ENCODE measurements at regions not wholly inside any gene's neighbourhood (a gene's known extent, or its start where the extent isn't known, plus 50 kb on each side); places are given as distances from the start of the nearest gene placed in this dataset.
"Not testable (repeated sequence)": the region's sequence is repeated elsewhere in the genome, so short reads cannot be mapped to it uniquely, and the experiment has no call there.

- DNase-seq = no peak
Measured at GRCh38 chr14:22184157-22184829, 404.7 kb downstream of the DAD1 start.

- DNase-seq = no peak
Measured at GRCh38 chr14:22180045-22180444, 409.0 kb downstream of the DAD1 start.

GRCh38 chr14:22179190-22179589, 409.8 kb downstream of the DAD1 start:
- DNase-seq = no peak

GRCh38 chr14:22178333-22178839, 410.6 kb downstream of the DAD1 start:
- DNase-seq = no peak

- DNase-seq = no peak
Measured at GRCh38 chr14:22177870-22178269, 411.2 kb downstream of the DAD1 start.

GRCh38 chr14:22176957-22177356, 412.1 kb downstream of the DAD1 start:
- DNase-seq = no peak

- not testable (repeated sequence) for DNase-seq
Measured at GRCh38 chr14:22175278-22175558, 413.8 kb downstream of the DAD1 start.

- no peak for DNase-seq
Measured at GRCh38 chr14:22174412-22175277, 414.4 kb downstream of the DAD1 start.

- DNase-seq = no peak
Measured at GRCh38 chr14:22168092-22168955, 420.7 kb downstream of the DAD1 start.

GRCh38 chr14:22164616-22165015, 424.4 kb downstream of the DAD1 start:
- no peak for DNase-seq

GRCh38 chr14:22163051-22163450, 426.0 kb downstream of the DAD1 start:
- peak; percentile 4 for DNase-seq

- no peak for DNase-seq
Measured at GRCh38 chr14:22159957-22160356, 429.1 kb downstream of the DAD1 start.

- DNase-seq = no peak
Measured at GRCh38 chr14:22159099-22159498, 429.9 kb downstream of the DAD1 start.

- DNase-seq = no peak
Measured at GRCh38 chr14:22158560-22158959, 430.5 kb downstream of the DAD1 start.

- no peak for DNase-seq
Measured at GRCh38 chr14:22155571-22155970, 433.5 kb downstream of the DAD1 start.

- DNase-seq = no peak
Measured at GRCh38 chr14:22152903-22153302, 436.1 kb downstream of the DAD1 start.

- no peak for DNase-seq
Measured at GRCh38 chr14:22152161-22152870, 436.7 kb downstream of the DAD1 start.

- DNase-seq = no peak
Measured at GRCh38 chr14:22151121-22151520, 437.9 kb downstream of the DAD1 start.

- no peak for DNase-seq
Measured at GRCh38 chr14:22149058-22149457, 440.0 kb downstream of the DAD1 start.

- DNase-seq = no peak
Measured at GRCh38 chr14:22147716-22148115, 441.3 kb downstream of the DAD1 start.

- DNase-seq = no peak
Measured at GRCh38 chr14:22143363-22143762, 445.7 kb downstream of the DAD1 start.

GRCh38 chr14:22140633-22141032, 448.4 kb downstream of the DAD1 start:
- no peak for DNase-seq

Measured in NCI-H69 (cell line).